Hematopoietic multipotent progenitor cell treated with erythropoietin and hydrocortisone succinate and interleukin-3 and kit ligand, for 6 days (in vitro differentiated cells): ENCODE measurements at regions not wholly inside any gene's neighbourhood (a gene's known extent, or its start where the extent isn't known, plus 50 kb on each side); places are given as distances from the start of the nearest gene placed in this dataset.

Experiments used
- DNase-seq: peaks from one replicate; pipeline ENCODE4 v3.0.0-alpha.2; 2015

- no peak for DNase-seq
Observed at GRCh38 chr21:32182449-32182848, 96.4 kb downstream of the MIS18A start.

GRCh38 chr21:32181457-32181856 is 97.4 kb downstream of the MIS18A start:
- DNase-seq: peak; percentile 72

- DNase-seq: no peak
Observed at GRCh38 chr21:32174819-32175218, 104.0 kb downstream of the MIS18A start.

- no peak for DNase-seq
Observed at GRCh38 chr21:32173121-32173724, 105.6 kb downstream of the MIS18A start.

- no peak for DNase-seq
Observed at GRCh38 chr21:32172106-32172505, 106.7 kb downstream of the MIS18A start.

GRCh38 chr21:32167513-32167912 is 111.3 kb downstream of the MIS18A start:
- DNase-seq: no peak

- no peak for DNase-seq
Observed at GRCh38 chr21:32163386-32163785, 115.5 kb downstream of the MIS18A start.

GRCh38 chr21:32162727-32163320 is 116.0 kb downstream of the MIS18A start:
- DNase-seq: no peak

- DNase-seq: no peak
Observed at GRCh38 chr21:32155226-32155625, 123.6 kb downstream of the MIS18A start.

- DNase-seq: no peak
Observed at GRCh38 chr21:32147041-32147440, 131.8 kb downstream of the MIS18A start.

- DNase-seq: no peak
Observed at GRCh38 chr21:32144851-32145250, 134.0 kb downstream of the MIS18A start.

- no peak for DNase-seq
Observed at GRCh38 chr21:32143241-32143939, 135.5 kb downstream of the MIS18A start.

GRCh38 chr21:32141318-32141633 is 137.6 kb downstream of the MIS18A start:
- no peak for DNase-seq

- no peak for DNase-seq
Observed at GRCh38 chr21:32140604-32141317, 138.1 kb downstream of the MIS18A start.

- DNase-seq: no peak
Observed at GRCh38 chr21:32140151-32140550, 138.7 kb downstream of the MIS18A start.

- peak; percentile 21 for DNase-seq
Observed at GRCh38 chr21:32138658-32139057, 140.2 kb downstream of the MIS18A start.

- DNase-seq: peak; percentile 55
Observed at GRCh38 chr21:32137931-32138330, 140.9 kb downstream of the MIS18A start.

- no peak for DNase-seq
Observed at GRCh38 chr21:32137266-32137665, 141.6 kb downstream of the MIS18A start.

- no peak for DNase-seq
Observed at GRCh38 chr21:32136546-32136945, 142.3 kb downstream of the MIS18A start.

- no peak for DNase-seq
Observed at GRCh38 chr21:32135401-32136363, 143.2 kb downstream of the MIS18A start.

- no peak for DNase-seq
Observed at GRCh38 chr21:32134441-32135130, 144.3 kb downstream of the MIS18A start.

GRCh38 chr21:32132881-32133280 is 146.0 kb downstream of the MIS18A start:
- DNase-seq: no peak
